SK-N-MC (cell line): ENCODE measurements at regions not wholly inside any gene's neighbourhood (a gene's known extent, or its start where the extent isn't known, plus 50 kb on each side); places are given as distances from the start of the nearest gene placed in this dataset.

ENCODE experiments used
- EZH2 ChIP-seq: fragments of 200-600 bp; sonication (generic); IDR thresholded peaks from one replicate; pipeline ENCODE4 v1.6.1; 2017; ENCODE audit warnings: antibody characterized with exemption
- POLR2AphosphoS5 ChIP-seq: IDR thresholded peaks from 2 replicates; pipeline ENCODE4 v1.6.1; 2012; ENCODE audit warnings: mild to moderate bottlenecking, low read depth, low read length, borderline replicate concordance

- TF ChIP-seq POLR2AphosphoS5 (no peak), EZH2 (no peak)
These were observed 74.1 kb downstream of the ADM start for GRCh38 chr11:10379022-10379421.
